Activated CD8-positive, alpha-beta memory T cell treated with anti-CD3 and anti-CD28 coated beads, Interleukin-2, amount 50 U/mL, for 4 hours (primary cell): ENCODE measurements at regions not wholly inside any gene's neighbourhood (a gene's known extent, or its start where the extent isn't known, plus 50 kb on each side); places are given as distances from the start of the nearest gene placed in this dataset.
"Not testable (repeated sequence)": the region's sequence is repeated elsewhere in the genome, so short reads cannot be mapped to it uniquely, and the experiment has no call there.

Experiments
- DNase-seq: peaks from one replicate; pipeline ENCODE4 v3.0.0-alpha.2; 2020

- DNase-seq = no peak
Observed at GRCh38 chr2:143840194-143840593, 679.7 kb downstream of the ZEB2 start.

- DNase-seq = no peak
Observed at GRCh38 chr2:143839456-143839855, 680.5 kb downstream of the ZEB2 start.

GRCh38 chr2:143837055-143837454 lies 682.9 kb downstream of the ZEB2 start:
- DNase-seq = not testable (repeated sequence)

GRCh38 chr2:143835481-143835880 lies 684.4 kb downstream of the ZEB2 start:
- DNase-seq = no peak

GRCh38 chr2:143833015-143833660 lies 686.8 kb downstream of the ZEB2 start:
- DNase-seq = no peak

GRCh38 chr2:143830476-143830875 lies 689.4 kb downstream of the ZEB2 start:
- DNase-seq = no peak

- no peak for DNase-seq
Observed at GRCh38 chr2:143828763-143829537, 691.0 kb downstream of the ZEB2 start.

- DNase-seq = no peak
Observed at GRCh38 chr2:143824791-143825190, 695.1 kb downstream of the ZEB2 start.

- no peak for DNase-seq
Observed at GRCh38 chr2:143823876-143824275, 694.7 kb downstream of the ARHGAP15 start.

- no peak for DNase-seq
Observed at GRCh38 chr2:143823296-143823695, 694.1 kb downstream of the ARHGAP15 start.

GRCh38 chr2:143822736-143823135 lies 693.5 kb downstream of the ARHGAP15 start:
- DNase-seq = no peak

- DNase-seq = no peak
Observed at GRCh38 chr2:143819764-143820163, 690.5 kb downstream of the ARHGAP15 start.

- DNase-seq = no peak
Observed at GRCh38 chr2:143819190-143819735, 690.0 kb downstream of the ARHGAP15 start.
